HepG2 (cell line): ENCODE measurements at regions not wholly inside any gene's neighbourhood (a gene's known extent, or its start where the extent isn't known, plus 50 kb on each side); places are given as distances from the start of the nearest gene placed in this dataset.
A peak's percentile ranks its signal among the peaks of the same experiment; 100 is the strongest.

Experiments
- ATAC-seq: fragments of 200-7000 bp; cut with Tn5 transposase; 3 replicates; pipeline ENCODE4 v1.9.1; 2020; ENCODE audit warnings: mild to moderate bottlenecking, moderate library complexity
- BruUV-seq: library from RNA; stranded (reverse); fragments of 400-500 nt; replicated peaks from 2 replicates; lab custom pipeline; 2021; lab: Mats Ljungman, UMichigan
- CTCF ChIA-PET: fragments of 300-600 bp; formaldehyde crosslinking; extraction: SDS; loops from one replicate; lab custom pipeline; 2021; ENCODE audit warnings: low total read pairs, inconsistent platforms, low intra/inter-chr PET ratio; lab: Yijun Ruan, JAX
- POLR2A ChIA-PET: fragments of 350-600 bp; sonication (Branson Sonifier 250); formaldehyde crosslinking; loops from one replicate; lab custom pipeline; 2020; ENCODE audit warnings: antibody characterized with exemption, inconsistent platforms; lab: Yijun Ruan, JAX
- DNase-seq: peaks from one replicate; pipeline ENCODE4 v3.0.0-alpha.2; 2015; ENCODE audit warnings: low spot score
- FAIRE-seq: peaks from 3 replicates; lab custom pipeline; 2011; peaks lifted over from hg19 to GRCh38; lab: Jason Lieb, UNC
- H2AFZ ChIP-seq: one replicate; pipeline ENCODE4 v1.6.1; 2011; ENCODE audit warnings: low read length, inconsistent platforms
- H3K27ac ChIP-seq: fragments of 300-600 bp; 3 replicates; pipeline ENCODE4 v1.8.0; 2011; ENCODE audit warnings: mixed run types, mild to moderate bottlenecking, mixed read lengths, low read length, inconsistent platforms; ENCODE audit not compliant: insufficient read depth; ENCODE audit errors: extremely low read length
- H3K27me3 ChIP-seq, 2 experiments: fragments of 200-600 bp in 1 of 2; 2 replicates in 1 of 2; 3 replicates in 1 of 2; pipeline versions ENCODE4 v1.6.0 to v1.8.0; 2011; ENCODE audit warnings: low read length in 2 of 2, mild to moderate bottlenecking in 2 of 2, moderate library complexity in 2 of 2, inconsistent platforms in 1 of 2; ENCODE audit not compliant: insufficient read depth in 2 of 2, control insufficient read depth in 1 of 2
- H3K36me3 ChIP-seq, 2 experiments: fragments of 200-600 bp in 1 of 2; replicated peaks in 1 of 2; 2 replicates in 1 of 2; 3 replicates in 1 of 2; pipeline versions ENCODE4 v1.5.1 to v1.8.0; 2011; ENCODE audit warnings: low read length in 2 of 2, inconsistent platforms in 1 of 2; ENCODE audit not compliant: insufficient read depth in 2 of 2, control insufficient read depth in 1 of 2
- H3K4me1 ChIP-seq: 2 replicates; pipeline ENCODE4 v1.5.1; 2012; ENCODE audit warnings: low read length, inconsistent platforms; ENCODE audit not compliant: insufficient read depth
- H3K4me2 ChIP-seq: 2 replicates; pipeline ENCODE4 v1.6.0; 2011; ENCODE audit warnings: low read depth, low read length, inconsistent platforms
- H3K4me3 ChIP-seq, 3 experiments: fragments of 200-600 bp in 1 of 3; sonication (generic), shearing (Covaris generic) in 1 of 3; replicated peaks in 1 of 3; 2 replicates each; pipeline ENCODE4 v1.5.1; 2011 to 2016; ENCODE audit warnings: low read length in 3 of 3, inconsistent platforms in 2 of 3, low read depth in 2 of 3, mild to moderate bottlenecking in 2 of 3, control low read depth in 1 of 3, mixed read lengths in 1 of 3; ENCODE audit not compliant: insufficient read depth in 1 of 3
- H3K79me2 ChIP-seq: one replicate; pipeline ENCODE4 v1.6.1; 2011; ENCODE audit warnings: low read length, inconsistent platforms; ENCODE audit not compliant: insufficient read depth
- H3K9ac ChIP-seq: 2 replicates; pipeline ENCODE4 v1.6.0; 2011; ENCODE audit warnings: mild to moderate bottlenecking, low read depth, low read length, inconsistent platforms; ENCODE audit not compliant: insufficient read depth
- H3K9me3 ChIP-seq: 2 replicates; pipeline ENCODE4 v1.5.1; 2012; ENCODE audit warnings: mild to moderate bottlenecking, low read length
- H4K20me1 ChIP-seq: 2 replicates; pipeline ENCODE4 v1.6.0; 2011; ENCODE audit warnings: inconsistent platforms, mild to moderate bottlenecking, low read length, moderate library complexity; ENCODE audit not compliant: insufficient read depth
- ATF7-NPFF ChIP-seq: sonication (generic); formaldehyde crosslinking; IDR thresholded peaks from 2 replicates; pipeline ENCODE4 v1.8.1; 2023; ENCODE audit warnings: mild to moderate bottlenecking, low read depth, missing genetic modification reagents, moderate library complexity
- GTF3A ChIP-seq: sonication (generic); formaldehyde crosslinking; conservative IDR thresholded peaks from 2 replicates; pipeline ENCODE4 v1.4.0; 2020; ENCODE audit warnings: mild to moderate bottlenecking, missing genetic modification reagents
- MNT ChIP-seq: fragments of 450-650 bp; IDR thresholded peaks from 2 replicates; pipeline ENCODE4 v1.6.1; 2016
- NFE2 ChIP-seq: sonication (generic); formaldehyde crosslinking; IDR thresholded peaks from 2 replicates; pipeline ENCODE4 v1.4.0; 2020; ENCODE audit warnings: missing genetic modification reagents
- PBX3 ChIP-seq: sonication (generic); formaldehyde crosslinking; IDR thresholded peaks from 2 replicates; pipeline ENCODE4 v1.8.1; 2023; ENCODE audit warnings: missing genetic modification reagents, inconsistent platforms, borderline replicate concordance
- SCMH1 ChIP-seq: sonication (generic); formaldehyde crosslinking; IDR thresholded peaks from 2 replicates; pipeline ENCODE4 v1.9.0; 2021; ENCODE audit warnings: missing genetic modification reagents, mild to moderate bottlenecking, borderline replicate concordance
- WGBS: methylation state at CpG from one replicate; pipeline ENCODE4 v1.1.6; 2017; ENCODE audit warnings: low lambda C conversion rate; 5-methylcytosine and 5-hydroxymethylcytosine counted together
- in situ Hi-C: cut with HindIII; loops from 2 replicates; pipeline ENCODE4 v1.10.0; 2017; ENCODE audit warnings: low pct_unique_long_range_greater_than_20kb; ENCODE audit not compliant: extremely low pct_ligation_motif_present
- intact Hi-C: fragments of 100-400 bp; cut with micrococcal nuclease; formaldehyde crosslinking; loops from one replicate; pipeline ENCODE4 v1.10.0; 2022; ENCODE audit not compliant: unreplicated experiment

GRCh38 chr15:70436428-70436827 lies 326.9 kb downstream of the UACA start:
- CTCF ChIA-PET = no interaction called here
- FAIRE-seq (no peak), DNase-seq (no peak), ATAC-seq (no peak)
- no TSS peak for BruUV-seq
- H3K9me3 ChIP-seq = no peaks in the 10 kb centered on the region
- 82% methylated on average over 3 of the region's 3 CpGs for WGBS
- H3K9ac ChIP-seq = no peak overlapping the region
- in situ Hi-C loops = no loop called here
- no peaks in the 10 kb centered on the region for H4K20me1 ChIP-seq
- intact Hi-C loops = no loop called here
- no peak overlapping the region for H3K4me3 ChIP-seq
- POLR2A ChIA-PET = no interaction called here
- H3K79me2 ChIP-seq = no peaks in the 10 kb centered on the region
- H2AFZ ChIP-seq = no peak overlapping the region
- H3K27me3 ChIP-seq = peaks cover 0 to 6% of the 10 kb centered on the region in 2 experiments; a peak in 2 of 5 replicates
- H3K4me2 ChIP-seq = no peak overlapping the region
- no peak overlapping the region for H3K27ac ChIP-seq
- TF ChIP-seq ATF7-NPFF (no peak), PBX3 (no peak), SCMH1 (CRISPR knock-in tag) (no peak), MNT (peak; percentile 74)
- H3K36me3 ChIP-seq = no peaks in the 10 kb centered on the region
- peaks cover 36% of the 10 kb centered on the region for H3K4me1 ChIP-seq

- H3K9me3 ChIP-seq = no peaks in the 10 kb centered on the region
- in situ Hi-C loops (no loop called here), intact Hi-C loops (no loop called here)
- no peaks in the 10 kb centered on the region for H3K79me2 ChIP-seq
- DNase-seq (no peak), ATAC-seq (no peak), FAIRE-seq (no peak)
- 32% methylated on average over 2 of the region's 2 CpGs for WGBS
- ChIA-PET CTCF (no interaction called here), POLR2A (no interaction called here)
- no peaks in the 10 kb centered on the region for H3K36me3 ChIP-seq
- no peak overlapping the region for H3K4me3 ChIP-seq
- H3K27me3 ChIP-seq = peaks cover 0 to 6% of the 10 kb centered on the region in 2 experiments; a peak in 1 of 5 replicates
- no peak overlapping the region for H3K9ac ChIP-seq
- H3K27ac ChIP-seq = no peak overlapping the region
- H3K4me1 ChIP-seq = peaks cover 36% of the 10 kb centered on the region
- no peaks in the 10 kb centered on the region for H4K20me1 ChIP-seq
- no TSS peak for BruUV-seq
- H2AFZ ChIP-seq = no peak overlapping the region
- no peak overlapping the region for H3K4me2 ChIP-seq
- TF ChIP-seq GTF3A (CRISPR knock-in tag) (no peak), MNT (peak; percentile 73), NFE2 (CRISPR knock-in tag) (no peak)
Measured at GRCh38 chr15:70435872-70436271, 327.5 kb downstream of the UACA start.
